Spleen (tissue), 11 donors: ENCODE measurements at regions not wholly inside any gene's neighbourhood (a gene's known extent, or its start where the extent isn't known, plus 50 kb on each side); places are given as distances from the start of the nearest gene placed in this dataset.

Source experiments
- DNase-seq: peaks from one replicate; pipeline ENCODE4 v3.0.0-alpha.2; 2020
- H3K27ac ChIP-seq, 8 donors: fragments of 200-600 bp; sonication (generic) in 7 of 8; 1 replicate in 4 of 8; 2 replicates in 4 of 8; pipeline versions ENCODE4 v1.5.0 to v1.8.0; 2016 to 2021; ENCODE audit warnings: inconsistent platforms in 4 of 8, mild to moderate bottlenecking in 4 of 8, moderate library complexity in 1 of 8
- H3K27me3 ChIP-seq, 7 donors: fragments of 200-600 bp; sonication (generic) in 6 of 7; replicated peaks in 1 of 7; 1 replicate in 4 of 7; 2 replicates in 3 of 7; pipeline versions ENCODE4 v1.5.0 to v1.8.0; 2016 to 2021; ENCODE audit warnings: inconsistent platforms in 3 of 7, mild to moderate bottlenecking in 1 of 7
- H3K36me3 ChIP-seq, 6 donors: fragments of 200-600 bp; sonication (generic) in 5 of 6; 1 replicate in 4 of 6; 2 replicates in 2 of 6; pipeline versions ENCODE4 v1.5.0 to v1.8.0; 2016 to 2021; ENCODE audit warnings: inconsistent platforms in 2 of 6
- H3K4me1 ChIP-seq, 6 donors: fragments of 200-600 bp; sonication (generic) in 5 of 6; 1 replicate in 3 of 6; 2 replicates in 3 of 6; pipeline versions ENCODE4 v1.5.0 to v1.8.0; 2016 to 2021; ENCODE audit warnings: inconsistent platforms in 3 of 6
- H3K4me3 ChIP-seq, 8 donors: fragments of 200-600 bp; sonication (generic) in 7 of 8; 1 replicate in 4 of 8; 2 replicates in 4 of 8; pipeline versions ENCODE4 v1.5.0 to v1.8.0; 2016 to 2021; ENCODE audit warnings: inconsistent platforms in 4 of 8, mild to moderate bottlenecking in 4 of 8, moderate library complexity in 2 of 8
- H3K9me3 ChIP-seq, 8 donors: fragments of 200-600 bp; sonication (generic) in 7 of 8; 1 replicate in 4 of 8; 2 replicates in 4 of 8; pipeline versions ENCODE4 v1.5.0 to v1.8.0; 2016 to 2021; ENCODE audit warnings: inconsistent platforms in 4 of 8
- POLR2A ChIP-seq, 3 donors: fragments of 450-650 bp; IDR thresholded peaks; one replicate each; pipeline ENCODE4 v1.5.1; 2017; ENCODE audit warnings: antibody characterized with exemption in 3 of 3, mild to moderate bottlenecking in 1 of 3
- POLR2AphosphoS5 ChIP-seq, 3 donors: sonication (generic); formaldehyde crosslinking; IDR thresholded peaks; one replicate each; pipeline ENCODE4 v1.5.1; 2017; ENCODE audit warnings: antibody characterized with exemption in 3 of 3
- WGBS, 5 donors: extraction: QIAGEN DNeasy Blood & Tissue Kit in 3 of 5; methylation state at CpG; one replicate each; pipeline versions ENCODE4 v1.1.5 to v1.1.7; 2013 to 2018; 5-methylcytosine and 5-hydroxymethylcytosine counted together
- intact Hi-C: fragments of 100-400 bp; cut with DNase I; formaldehyde crosslinking; loops from one replicate; pipeline ENCODE4 v1.15.0; 2023; ENCODE audit warnings: low total_unique reads
- small RNA-seq, 4 donors: library from RNA; depleted of rRNA; stranded (forward); fragments of <200 nt; gene quantifications; one replicate each; pipeline ENCODE3, GENCODE V24; 2016
- TF ChIP-seq, protein P1 (sequence below), 11 experiments: fragments of 200-600 bp in 7 of 11; fragments of 450-650 bp in 4 of 11; sonication (generic) in 4 of 11; IDR thresholded peaks in 8 of 11; conservative IDR thresholded peaks in 3 of 11; 1 replicate in 7 of 11; 2 replicates in 4 of 11; pipeline versions ENCODE4 v1.4.0 to v1.8.0; 2016 to 2021; ENCODE audit warnings: antibody characterized with exemption in 11 of 11, inconsistent platforms in 4 of 11, mild to moderate bottlenecking in 1 of 11
- donor health status: healthy with polysubstance abuse.
- donor health status: DM: no; HTN: no; CAD: no; lungs with moderate emphysema.
- donor health status: DM: no; HTN: no; CAD: no.
- donor health status: Bipolar disorder and iron deficiency.
- donor health status: healthy.
- donor health status: DM: no; HTN: no; CAD: no.
- donor health status: DM: yes; HTN: yes; CAD: no.

DNA sequence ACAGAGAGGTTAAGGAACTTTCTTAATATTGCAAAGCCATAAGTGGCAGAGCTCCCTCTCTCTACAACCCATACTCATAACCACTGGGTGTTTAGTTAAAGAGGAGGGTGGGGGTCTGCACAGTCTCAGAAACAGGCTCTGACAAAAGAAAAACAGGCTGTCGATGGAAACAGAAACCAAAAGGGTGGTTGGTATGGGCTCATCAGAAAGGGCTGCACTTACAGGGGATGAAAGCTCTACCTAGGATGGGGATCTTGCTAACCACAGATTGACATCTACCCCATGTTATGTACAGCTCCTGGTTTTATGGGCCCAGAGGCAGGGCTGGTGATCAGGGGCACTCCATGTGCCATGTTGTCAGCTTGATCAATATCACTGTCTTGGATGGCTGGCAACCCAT, 111.4 kb downstream of the CYLD start:
- peaks cover 0 to 4% (median 0%) of the 10 kb centered on the region in 8 donors for H3K9me3 ChIP-seq
- no peaks in the 10 kb centered on the region for H3K36me3 ChIP-seq
- intact Hi-C loops, result no loop called here
- DNase-seq, result no peak
- no peak overlapping the region for H3K27ac ChIP-seq
- H3K4me1 ChIP-seq, result no peaks in the 10 kb centered on the region
- H3K27me3 ChIP-seq, result peaks cover 0 to 6% (median 0%) of the 10 kb centered on the region in 7 donors
- H3K4me3 ChIP-seq, result no peak overlapping the region
- WGBS, 5 donors, result 69 to 84% (median 73%) methylated on average over 1 of the region's 1 CpG
- no peak for TF ChIP-seq POLR2AphosphoS5 (IDR thresholded peaks at IDR 0.05)
- TF ChIP-seq POLR2A (IDR thresholded peaks at IDR 0.05), result no peak
- TF ChIP-seq, protein P1, sequence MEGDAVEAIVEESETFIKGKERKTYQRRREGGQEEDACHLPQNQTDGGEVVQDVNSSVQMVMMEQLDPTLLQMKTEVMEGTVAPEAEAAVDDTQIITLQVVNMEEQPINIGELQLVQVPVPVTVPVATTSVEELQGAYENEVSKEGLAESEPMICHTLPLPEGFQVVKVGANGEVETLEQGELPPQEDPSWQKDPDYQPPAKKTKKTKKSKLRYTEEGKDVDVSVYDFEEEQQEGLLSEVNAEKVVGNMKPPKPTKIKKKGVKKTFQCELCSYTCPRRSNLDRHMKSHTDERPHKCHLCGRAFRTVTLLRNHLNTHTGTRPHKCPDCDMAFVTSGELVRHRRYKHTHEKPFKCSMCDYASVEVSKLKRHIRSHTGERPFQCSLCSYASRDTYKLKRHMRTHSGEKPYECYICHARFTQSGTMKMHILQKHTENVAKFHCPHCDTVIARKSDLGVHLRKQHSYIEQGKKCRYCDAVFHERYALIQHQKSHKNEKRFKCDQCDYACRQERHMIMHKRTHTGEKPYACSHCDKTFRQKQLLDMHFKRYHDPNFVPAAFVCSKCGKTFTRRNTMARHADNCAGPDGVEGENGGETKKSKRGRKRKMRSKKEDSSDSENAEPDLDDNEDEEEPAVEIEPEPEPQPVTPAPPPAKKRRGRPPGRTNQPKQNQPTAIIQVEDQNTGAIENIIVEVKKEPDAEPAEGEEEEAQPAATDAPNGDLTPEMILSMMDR (IDR thresholded peaks at IDR 0.05 in 8 of 11, conservative IDR thresholded peaks at IDR 0.05 in 3 of 11), result no peak

Small RNA genes in the stretch of these regions (small RNA-seq; reads per million reads assigned to genes)
- gene RNA5SP426, result 27.2 to 69.1 (median 40.6) reads per million in 4 donors
